IMR-90 (cell line): ENCODE measurements at regions not wholly inside any gene's neighbourhood (a gene's known extent, or its start where the extent isn't known, plus 50 kb on each side); places are given as distances from the start of the nearest gene placed in this dataset.

Experiments used
- ATAC-seq: fragments of 200-7000 bp; cut with Tn5 transposase; 2 replicates; pipeline ENCODE4 v1.9.1; 2020; ENCODE audit warnings: low read depth, mild to moderate bottlenecking, moderate library complexity
- BruUV-seq: library from RNA; stranded (reverse); fragments of 400-500 nt; replicated peaks from 2 replicates; lab custom pipeline; 2021; lab: Mats Ljungman, UMichigan
- CTCF ChIA-PET: fragments of 300-600 bp; formaldehyde crosslinking; extraction: SDS; loops from one replicate; lab custom pipeline; 2021; ENCODE audit warnings: antibody characterized with exemption; lab: Yijun Ruan, JAX
- POLR2A ChIA-PET: fragments of 300-600 bp; sonication (Branson Sonifier 250); formaldehyde crosslinking; loops from one replicate; lab custom pipeline; 2022; ENCODE audit warnings: antibody characterized with exemption; ENCODE audit not compliant: unreplicated experiment; lab: Charles Lee
- DNase-seq: peaks from one replicate; pipeline ENCODE4 v3.0.0; 2013
- H2AFZ ChIP-seq: replicated peaks from 2 replicates; pipeline ENCODE3; 2013; ENCODE audit warnings: low read length, mild to moderate bottlenecking; ENCODE audit not compliant: poor library complexity
- H2AK5ac ChIP-seq: 2 replicates; pipeline ENCODE4 v1.6.1; 2013; ENCODE audit warnings: low read depth, low read length, inconsistent platforms
- H2AK9ac ChIP-seq: replicated peaks from 2 replicates; pipeline ENCODE3; 2013; ENCODE audit warnings: mild to moderate bottlenecking, low read depth, low read length, moderate library complexity; ENCODE audit not compliant: poor library complexity
- H2BK120ac ChIP-seq: 2 replicates; pipeline ENCODE4 v1.6.1; 2013; ENCODE audit warnings: low read depth, low read length, inconsistent platforms
- H2BK15ac ChIP-seq: 3 replicates; pipeline ENCODE4 v1.6.1; 2013; ENCODE audit warnings: low read depth, low read length, inconsistent platforms
- H2BK20ac ChIP-seq: 2 replicates; pipeline ENCODE4 v1.6.1; 2013; ENCODE audit warnings: low read depth, mild to moderate bottlenecking, inconsistent platforms, low read length, moderate library complexity
- H2BK5ac ChIP-seq: 2 replicates; pipeline ENCODE4 v1.6.1; 2013; ENCODE audit warnings: mild to moderate bottlenecking, low read depth, low read length, inconsistent platforms; ENCODE audit not compliant: poor library complexity, severe bottlenecking
- H3K14ac ChIP-seq: replicated peaks from 2 replicates; pipeline ENCODE4 v1.6.1; 2013; ENCODE audit warnings: low read depth, low read length, inconsistent platforms
- H3K18ac ChIP-seq: 2 replicates; pipeline ENCODE4 v1.6.1; 2013; ENCODE audit warnings: low read depth, low read length, control low read depth
- H3K23ac ChIP-seq: 2 replicates; pipeline ENCODE4 v1.6.1; 2013; ENCODE audit warnings: low read depth, low read length, inconsistent platforms
- H3K27ac ChIP-seq: 2 replicates; pipeline ENCODE4 v1.5.1; 2013; ENCODE audit warnings: mild to moderate bottlenecking, control low read depth, low read length; ENCODE audit not compliant: insufficient read depth
- H3K27me3 ChIP-seq: 2 replicates; pipeline ENCODE4 v1.6.1; 2013; ENCODE audit warnings: low read length; ENCODE audit not compliant: control insufficient read depth, insufficient read depth
- H3K36me3 ChIP-seq: 2 replicates; pipeline ENCODE4 v1.6.1; 2013; ENCODE audit warnings: low read length, mixed read lengths; ENCODE audit not compliant: control insufficient read depth, insufficient read depth
- H3K4ac ChIP-seq: 2 replicates; pipeline ENCODE4 v1.6.1; 2013; ENCODE audit warnings: low read depth, low read length, inconsistent platforms
- H3K4me1 ChIP-seq: 2 replicates; pipeline ENCODE4 v1.6.1; 2013; ENCODE audit warnings: low read length, mixed read lengths; ENCODE audit not compliant: control insufficient read depth, insufficient read depth
- H3K4me2 ChIP-seq: 2 replicates; pipeline ENCODE4 v1.6.1; 2013; ENCODE audit warnings: low read depth, mild to moderate bottlenecking, control low read depth, low read length, moderate library complexity
- H3K4me3 ChIP-seq: 2 replicates; pipeline ENCODE4 v1.5.1; 2013; ENCODE audit warnings: low read depth, mild to moderate bottlenecking, control low read depth, low read length, moderate library complexity; ENCODE audit not compliant: insufficient read depth
- H3K56ac ChIP-seq: 2 replicates; pipeline ENCODE4 v1.6.1; 2013; ENCODE audit warnings: low read length, inconsistent platforms; ENCODE audit not compliant: insufficient read depth; ENCODE audit errors: extremely low read depth
- H3K79me1 ChIP-seq, 2 experiments: 2 replicates each; pipeline ENCODE4 v1.6.1; 2013; ENCODE audit warnings: low read length in 2 of 2, inconsistent platforms in 1 of 2, low read depth in 1 of 2
- H3K9ac ChIP-seq: 2 replicates; pipeline ENCODE4 v1.6.1; 2013; ENCODE audit warnings: low read depth, low read length, control low read depth
- H3K9me1 ChIP-seq: 2 replicates; pipeline ENCODE4 v1.6.1; 2013; ENCODE audit warnings: low read length, inconsistent platforms; ENCODE audit not compliant: insufficient read depth
- H3K9me3 ChIP-seq: 2 replicates; pipeline ENCODE4 v1.6.1; 2013; ENCODE audit warnings: low read length; ENCODE audit not compliant: control insufficient read depth, insufficient read depth
- H4K20me1 ChIP-seq: 2 replicates; pipeline ENCODE4 v1.6.1; 2013; ENCODE audit warnings: low read length, inconsistent platforms; ENCODE audit not compliant: insufficient read depth
- H4K5ac ChIP-seq: 2 replicates; pipeline ENCODE4 v1.6.1; 2013; ENCODE audit warnings: mild to moderate bottlenecking, low read depth, low read length, control low read depth
- H4K8ac ChIP-seq, 2 experiments: 2 replicates each; pipeline ENCODE4 v1.6.1; 2013; ENCODE audit warnings: low read depth in 2 of 2, low read length in 2 of 2, control low read depth in 1 of 2, inconsistent platforms in 1 of 2
- H4K91ac ChIP-seq: 2 replicates; pipeline ENCODE4 v1.6.1; 2013; ENCODE audit warnings: low read depth, low read length, inconsistent platforms; ENCODE audit not compliant: insufficient read depth
- BHLHE40 ChIP-seq: fragments of 150-350 bp; IDR thresholded peaks from 2 replicates; pipeline ENCODE4 v1.6.1; 2016; ENCODE audit warnings: mild to moderate bottlenecking, low read depth, low read length
- CHD1 ChIP-seq: IDR thresholded peaks from 2 replicates; pipeline ENCODE4 v1.6.1; 2012; ENCODE audit warnings: low read depth, low read length, improper control_type of control experiment
- MAFK ChIP-seq: IDR thresholded peaks from 2 replicates; pipeline ENCODE4 v1.6.1; 2012; ENCODE audit warnings: low read depth, low read length, improper control_type of control experiment
- MAZ ChIP-seq: IDR thresholded peaks from 2 replicates; pipeline ENCODE4 v1.6.1; 2012; ENCODE audit warnings: low read depth, mild to moderate bottlenecking, low read length, improper control_type of control experiment, moderate library complexity, borderline replicate concordance
- NFE2L2 ChIP-seq: fragments of 150-350 bp; IDR thresholded peaks from 2 replicates; pipeline ENCODE4 v1.6.1; 2016; ENCODE audit warnings: low read depth, mild to moderate bottlenecking, low read length
- RAD21 ChIP-seq: IDR thresholded peaks from 2 replicates; pipeline ENCODE4 v1.6.1; 2012; ENCODE audit warnings: low read length, improper control_type of control experiment
- SMC3 ChIP-seq: fragments of 150-350 bp; IDR thresholded peaks from 2 replicates; pipeline ENCODE4 v1.6.1; 2016; ENCODE audit warnings: low read depth, mild to moderate bottlenecking, antibody characterized with exemption, low read length, moderate library complexity
- WGBS, 2 experiments: methylation state at CpG; one replicate each; pipeline versions ENCODE4 v1.1.5 to v1.1.7; 2013; ENCODE audit warnings: missing lambda C conversion rate in 2 of 2; ENCODE audit not compliant: insufficient read length in 1 of 2; ENCODE audit errors: extremely low coverage in 2 of 2; 5-methylcytosine and 5-hydroxymethylcytosine counted together
- dilution Hi-C: fragments of 300-500 bp; cut with HindIII; formaldehyde crosslinking; loops from one replicate; pipeline ENCODE4 v1.14.3; 2018; ENCODE audit warnings: low sequenced_read_pairs; ENCODE audit not compliant: unreplicated experiment
- in situ Hi-C: fragments of 300-500 bp; cut with MboI; formaldehyde crosslinking; loops from 3 replicates; pipeline ENCODE4 v1.14.3; 2019; ENCODE audit warnings: low sequenced_read_pairs, inconsistent platforms, mixed read lengths
- intact Hi-C: fragments of 100-400 bp; cut with micrococcal nuclease; formaldehyde crosslinking; loops from 2 replicates; pipeline ENCODE4 v1.10.0; 2022
- TF ChIP-seq, protein P1 (sequence below): fragments of 150-350 bp; IDR thresholded peaks from 2 replicates; pipeline ENCODE4 v1.6.1; 2017; ENCODE audit warnings: mild to moderate bottlenecking, antibody characterized with exemption, low read length, low read depth
- TF ChIP-seq, protein P2 (sequence below): conservative IDR thresholded peaks from 2 replicates; pipeline ENCODE4 v1.5.1; 2012; ENCODE audit warnings: mild to moderate bottlenecking, low read depth, low read length, improper control_type of control experiment
- TF ChIP-seq, protein P3 (sequence below): fragments of 150-350 bp; IDR thresholded peaks from 2 replicates; pipeline ENCODE4 v1.6.1; 2016; ENCODE audit warnings: low read depth, mild to moderate bottlenecking, low read length, moderate library complexity, borderline replicate concordance

DNA sequence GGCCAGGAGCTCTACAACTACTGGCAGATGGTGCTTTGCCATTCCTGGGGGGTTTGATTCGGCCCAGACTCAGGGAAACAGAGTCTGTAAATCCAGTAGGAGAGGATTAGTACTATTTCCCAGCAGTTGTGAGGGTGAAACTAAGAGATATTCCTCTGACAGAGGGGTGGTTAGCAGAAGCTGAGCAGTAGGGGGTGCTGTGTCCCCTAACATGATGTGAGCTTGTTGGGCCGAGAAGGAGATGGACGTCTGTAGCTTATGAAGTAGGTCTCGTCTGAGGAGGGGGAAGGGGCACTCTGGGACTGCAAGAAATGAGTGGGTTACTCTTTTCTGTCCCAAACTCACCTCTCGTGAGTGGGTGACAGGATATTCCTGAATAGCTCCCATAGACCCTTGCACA lies 179.2 kb upstream of the MBL2 start:
- ChIA-PET POLR2A (interaction anchor here (0.5 kb wide), 1 partner anchor 619 kb away, joined by 3 read pairs; no protein-coding TSS in a partner anchor), CTCF (interaction anchor here (1.3 to 3.2 kb wide), 2 partner anchors 9 to 134 kb away, joined by 6 to 9 read pairs; no protein-coding TSS in a partner anchor)
- H3K27me3 ChIP-seq = peaks cover 2% of the 10 kb centered on the region
- no peaks in the 10 kb centered on the region for H4K20me1 ChIP-seq
- no peak overlapping the region for H4K91ac ChIP-seq
- H3K9me1 ChIP-seq = no peaks in the 10 kb centered on the region
- no peak overlapping the region for H2AK9ac ChIP-seq
- peak; percentile 93 for ATAC-seq
- H3K4me1 ChIP-seq = no peaks in the 10 kb centered on the region
- no peak overlapping the region for H3K4me2 ChIP-seq
- H4K5ac ChIP-seq = no peak overlapping the region
- intact Hi-C loops = no loop called here
- no peak overlapping the region for H3K9ac ChIP-seq
- peak; percentile 57 for DNase-seq
- no peak overlapping the region for H3K14ac ChIP-seq
- H3K18ac ChIP-seq = no peak overlapping the region
- H2BK20ac ChIP-seq = no peak overlapping the region
- no peak overlapping the region for H2BK15ac ChIP-seq
- H3K56ac ChIP-seq = no peak overlapping the region
- in situ Hi-C loops = no loop called here
- no peak overlapping the region for H3K4me3 ChIP-seq
- dilution Hi-C loops = no loop called here
- H3K79me1 ChIP-seq = no peaks in the 10 kb centered on the region
- H2BK5ac ChIP-seq = no peak overlapping the region
- no peak overlapping the region for H3K4ac ChIP-seq
- H3K36me3 ChIP-seq = no peaks in the 10 kb centered on the region
- WGBS, 2 experiments = 33% methylated on average over 1 of the region's 5 CpGs; no CpG with 5 or more reads in 1 of the 2 experiments
- TF ChIP-seq MAZ (no peak), MAFK (no peak), CHD1 (no peak), RAD21 (peak; percentile 70), SMC3 (peak; percentile 29), NFE2L2 (no peak), BHLHE40 (no peak)
- TF ChIP-seq, protein P1, sequence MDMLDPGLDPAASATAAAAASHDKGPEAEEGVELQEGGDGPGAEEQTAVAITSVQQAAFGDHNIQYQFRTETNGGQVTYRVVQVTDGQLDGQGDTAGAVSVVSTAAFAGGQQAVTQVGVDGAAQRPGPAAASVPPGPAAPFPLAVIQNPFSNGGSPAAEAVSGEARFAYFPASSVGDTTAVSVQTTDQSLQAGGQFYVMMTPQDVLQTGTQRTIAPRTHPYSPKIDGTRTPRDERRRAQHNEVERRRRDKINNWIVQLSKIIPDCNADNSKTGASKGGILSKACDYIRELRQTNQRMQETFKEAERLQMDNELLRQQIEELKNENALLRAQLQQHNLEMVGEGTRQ = no peak
- TF ChIP-seq, protein P2, sequence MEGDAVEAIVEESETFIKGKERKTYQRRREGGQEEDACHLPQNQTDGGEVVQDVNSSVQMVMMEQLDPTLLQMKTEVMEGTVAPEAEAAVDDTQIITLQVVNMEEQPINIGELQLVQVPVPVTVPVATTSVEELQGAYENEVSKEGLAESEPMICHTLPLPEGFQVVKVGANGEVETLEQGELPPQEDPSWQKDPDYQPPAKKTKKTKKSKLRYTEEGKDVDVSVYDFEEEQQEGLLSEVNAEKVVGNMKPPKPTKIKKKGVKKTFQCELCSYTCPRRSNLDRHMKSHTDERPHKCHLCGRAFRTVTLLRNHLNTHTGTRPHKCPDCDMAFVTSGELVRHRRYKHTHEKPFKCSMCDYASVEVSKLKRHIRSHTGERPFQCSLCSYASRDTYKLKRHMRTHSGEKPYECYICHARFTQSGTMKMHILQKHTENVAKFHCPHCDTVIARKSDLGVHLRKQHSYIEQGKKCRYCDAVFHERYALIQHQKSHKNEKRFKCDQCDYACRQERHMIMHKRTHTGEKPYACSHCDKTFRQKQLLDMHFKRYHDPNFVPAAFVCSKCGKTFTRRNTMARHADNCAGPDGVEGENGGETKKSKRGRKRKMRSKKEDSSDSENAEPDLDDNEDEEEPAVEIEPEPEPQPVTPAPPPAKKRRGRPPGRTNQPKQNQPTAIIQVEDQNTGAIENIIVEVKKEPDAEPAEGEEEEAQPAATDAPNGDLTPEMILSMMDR = peak; percentile 61
- TF ChIP-seq, protein P3, sequence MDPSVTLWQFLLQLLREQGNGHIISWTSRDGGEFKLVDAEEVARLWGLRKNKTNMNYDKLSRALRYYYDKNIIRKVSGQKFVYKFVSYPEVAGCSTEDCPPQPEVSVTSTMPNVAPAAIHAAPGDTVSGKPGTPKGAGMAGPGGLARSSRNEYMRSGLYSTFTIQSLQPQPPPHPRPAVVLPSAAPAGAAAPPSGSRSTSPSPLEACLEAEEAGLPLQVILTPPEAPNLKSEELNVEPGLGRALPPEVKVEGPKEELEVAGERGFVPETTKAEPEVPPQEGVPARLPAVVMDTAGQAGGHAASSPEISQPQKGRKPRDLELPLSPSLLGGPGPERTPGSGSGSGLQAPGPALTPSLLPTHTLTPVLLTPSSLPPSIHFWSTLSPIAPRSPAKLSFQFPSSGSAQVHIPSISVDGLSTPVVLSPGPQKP = no peak
- no peak overlapping the region for H2BK120ac ChIP-seq
- H3K27ac ChIP-seq = no peak overlapping the region
- peak overlapping the region; percentile 7 for H2AFZ ChIP-seq
- no peak overlapping the region for H3K23ac ChIP-seq
- no peaks in the 10 kb centered on the region for H3K9me3 ChIP-seq
- H4K8ac ChIP-seq = no peak overlapping the region
- no TSS peak for BruUV-seq
- H2AK5ac ChIP-seq = no peak overlapping the region
